Liver (tissue), 8 donors: ENCODE measurements at regions not wholly inside any gene's neighbourhood (a gene's known extent, or its start where the extent isn't known, plus 50 kb on each side); places are given as distances from the start of the nearest gene placed in this dataset.

Experiments
- DNase-seq: peaks from one replicate; pipeline ENCODE4 v3.0.0-alpha.2; 2017; ENCODE audit warnings: low spot score
- H3K27ac ChIP-seq, 2 donors: one replicate each; pipeline ENCODE4 v1.7.0; 2013; ENCODE audit warnings: inconsistent platforms in 2 of 2, low read length in 2 of 2, control low read depth in 1 of 2, low read depth in 1 of 2, mild to moderate bottlenecking in 1 of 2
- H3K27me3 ChIP-seq, 4 donors: one replicate each; pipeline versions ENCODE4 v1.6.1 to v1.7.0; 2013; ENCODE audit warnings: low read length in 3 of 4, inconsistent platforms in 1 of 4, mild to moderate bottlenecking in 1 of 4, moderate library complexity in 1 of 4; ENCODE audit not compliant: control insufficient read depth in 4 of 4, insufficient read depth in 4 of 4
- H3K36me3 ChIP-seq, 4 donors: one replicate each; pipeline versions ENCODE4 v1.6.1 to v1.7.0; 2013; ENCODE audit warnings: low read length in 3 of 4, mild to moderate bottlenecking in 3 of 4, low read depth in 1 of 4, moderate library complexity in 1 of 4; ENCODE audit not compliant: control insufficient read depth in 4 of 4, insufficient read depth in 3 of 4
- H3K4me1 ChIP-seq, 4 donors: one replicate each; pipeline versions ENCODE4 v1.6.1 to v1.7.0; 2013; ENCODE audit warnings: low read length in 3 of 4, mild to moderate bottlenecking in 3 of 4, moderate library complexity in 1 of 4; ENCODE audit not compliant: control insufficient read depth in 4 of 4, insufficient read depth in 4 of 4
- H3K4me3 ChIP-seq, 3 donors: one replicate each; pipeline versions ENCODE4 v1.6.1 to v1.7.0; 2013; ENCODE audit warnings: low read length in 3 of 3, control low read depth in 1 of 3, low read depth in 1 of 3, mild to moderate bottlenecking in 1 of 3
- H3K9ac ChIP-seq, 2 donors: one replicate each; pipeline ENCODE4 v1.7.0; 2013; ENCODE audit warnings: low read length in 2 of 2, mild to moderate bottlenecking in 2 of 2, moderate library complexity in 2 of 2, control low read depth in 1 of 2, low read depth in 1 of 2
- H3K9me3 ChIP-seq, 4 donors: one replicate each; pipeline versions ENCODE4 v1.6.1 to v1.7.0; 2013; ENCODE audit warnings: low read length in 3 of 4; ENCODE audit not compliant: control insufficient read depth in 4 of 4
- CTCF ChIP-seq: fragments of 150-350 bp; IDR thresholded peaks from 2 replicates; pipeline ENCODE4 v1.5.1; 2017; ENCODE audit warnings: improper control_type of control experiment, low read depth, low read length; ENCODE audit not compliant: missing input control
- EGR1 ChIP-seq, 2 donors: IDR thresholded peaks; 2 replicates each; pipeline ENCODE4 v1.6.1; 2016 to 2018; ENCODE audit warnings: antibody characterized with exemption in 2 of 2, low read depth in 2 of 2
- FOXA1 ChIP-seq: IDR thresholded peaks from 2 replicates; pipeline ENCODE4 v1.6.1; 2016; ENCODE audit warnings: antibody characterized with exemption
- FOXA2 ChIP-seq: IDR thresholded peaks from 2 replicates; pipeline ENCODE4 v1.6.1; 2016; ENCODE audit warnings: antibody characterized with exemption
- GABPA ChIP-seq, 2 donors: IDR thresholded peaks in 1 of 2; conservative IDR thresholded peaks in 1 of 2; 2 replicates each; pipeline ENCODE4 v1.6.1; 2016; ENCODE audit warnings: antibody characterized with exemption in 2 of 2, mild to moderate bottlenecking in 1 of 2, moderate library complexity in 1 of 2
- HNF4A ChIP-seq, 2 donors: conservative IDR thresholded peaks; 2 replicates each; pipeline ENCODE4 v1.6.1; 2016; ENCODE audit warnings: antibody characterized with exemption in 2 of 2, mild to moderate bottlenecking in 2 of 2
- HNF4G ChIP-seq: IDR thresholded peaks from 2 replicates; pipeline ENCODE4 v1.6.1; 2016; ENCODE audit warnings: antibody characterized with exemption
- JUND ChIP-seq, 2 donors: IDR thresholded peaks; 2 replicates each; pipeline ENCODE4 v1.6.1; 2016; ENCODE audit warnings: antibody characterized with exemption in 2 of 2
- MAX ChIP-seq: IDR thresholded peaks from 2 replicates; pipeline ENCODE4 v1.6.1; 2016; ENCODE audit warnings: antibody characterized with exemption
- NR2F2 ChIP-seq: IDR thresholded peaks from 2 replicates; pipeline ENCODE4 v1.6.1; 2016; ENCODE audit warnings: antibody characterized with exemption
- RAD21 ChIP-seq, 2 donors: IDR thresholded peaks; 2 replicates each; pipeline ENCODE4 v1.6.1; 2016; ENCODE audit warnings: antibody characterized with exemption in 2 of 2, mild to moderate bottlenecking in 2 of 2
- RXRA ChIP-seq, 2 donors: IDR thresholded peaks; 2 replicates each; pipeline ENCODE4 v1.6.1; 2017 to 2018; ENCODE audit warnings: antibody characterized with exemption in 2 of 2, mild to moderate bottlenecking in 1 of 2
- SP1 ChIP-seq: IDR thresholded peaks from 2 replicates; pipeline ENCODE4 v1.6.1; 2018; ENCODE audit warnings: antibody characterized with exemption, mild to moderate bottlenecking
- ZBTB33 ChIP-seq: IDR thresholded peaks from 2 replicates; pipeline ENCODE4 v1.6.1; 2016; ENCODE audit warnings: antibody characterized with exemption
- WGBS: extraction: QIAGEN DNeasy Blood & Tissue Kit; methylation state at CpG from one replicate; pipeline ENCODE4 v1.1.7; 2013; 5-methylcytosine and 5-hydroxymethylcytosine counted together
- TF ChIP-seq, protein P1 (sequence below): IDR thresholded peaks from 2 replicates; pipeline ENCODE4 v1.6.1; 2016; ENCODE audit warnings: antibody characterized with exemption, mild to moderate bottlenecking
- TF ChIP-seq, protein P2 (sequence below): IDR thresholded peaks from 2 replicates; pipeline ENCODE4 v1.6.1; 2016; ENCODE audit warnings: antibody characterized with exemption
- donor health status: healthy.
- donor health status: healthy.
- donor health status: healthy.
- donor health status: healthy.
- donor health status: healthy.

GRCh38 chr15:77768107-77768506 lies 135.4 kb upstream of the LINGO1 start:
- no peaks in the 10 kb centered on the region for H3K36me3 ChIP-seq
- no peaks in the 10 kb centered on the region for H3K4me1 ChIP-seq
- no peak for DNase-seq
- no peak overlapping the region for H3K9ac ChIP-seq
- no peaks in the 10 kb centered on the region for H3K9me3 ChIP-seq
- H3K27me3 ChIP-seq = peaks cover 0 to 5% (median 0%) of the 10 kb centered on the region in 4 donors
- H3K4me3 ChIP-seq = no peak overlapping the region
- WGBS = 52% methylated on average over 5 of the region's 5 CpGs
- H3K27ac ChIP-seq = no peak overlapping the region
- TF ChIP-seq FOXA1 (no peak), MAX (no peak), GABPA (IDR thresholded peaks at IDR 0.05 in 1 of 2, conservative IDR thresholded peaks at IDR 0.05 in 1 of 2) (no peak), SP1 (no peak), ZBTB33 (no peak), HNF4G (no peak), RXRA (IDR thresholded peaks at IDR 0.05) (no peak), CTCF (no peak), RAD21 (IDR thresholded peaks at IDR 0.05) (no peak), FOXA2 (no peak), JUND (IDR thresholded peaks at IDR 0.05) (no peak), HNF4A (conservative IDR thresholded peaks at IDR 0.05) (no peak)
- TF ChIP-seq, protein P1, sequence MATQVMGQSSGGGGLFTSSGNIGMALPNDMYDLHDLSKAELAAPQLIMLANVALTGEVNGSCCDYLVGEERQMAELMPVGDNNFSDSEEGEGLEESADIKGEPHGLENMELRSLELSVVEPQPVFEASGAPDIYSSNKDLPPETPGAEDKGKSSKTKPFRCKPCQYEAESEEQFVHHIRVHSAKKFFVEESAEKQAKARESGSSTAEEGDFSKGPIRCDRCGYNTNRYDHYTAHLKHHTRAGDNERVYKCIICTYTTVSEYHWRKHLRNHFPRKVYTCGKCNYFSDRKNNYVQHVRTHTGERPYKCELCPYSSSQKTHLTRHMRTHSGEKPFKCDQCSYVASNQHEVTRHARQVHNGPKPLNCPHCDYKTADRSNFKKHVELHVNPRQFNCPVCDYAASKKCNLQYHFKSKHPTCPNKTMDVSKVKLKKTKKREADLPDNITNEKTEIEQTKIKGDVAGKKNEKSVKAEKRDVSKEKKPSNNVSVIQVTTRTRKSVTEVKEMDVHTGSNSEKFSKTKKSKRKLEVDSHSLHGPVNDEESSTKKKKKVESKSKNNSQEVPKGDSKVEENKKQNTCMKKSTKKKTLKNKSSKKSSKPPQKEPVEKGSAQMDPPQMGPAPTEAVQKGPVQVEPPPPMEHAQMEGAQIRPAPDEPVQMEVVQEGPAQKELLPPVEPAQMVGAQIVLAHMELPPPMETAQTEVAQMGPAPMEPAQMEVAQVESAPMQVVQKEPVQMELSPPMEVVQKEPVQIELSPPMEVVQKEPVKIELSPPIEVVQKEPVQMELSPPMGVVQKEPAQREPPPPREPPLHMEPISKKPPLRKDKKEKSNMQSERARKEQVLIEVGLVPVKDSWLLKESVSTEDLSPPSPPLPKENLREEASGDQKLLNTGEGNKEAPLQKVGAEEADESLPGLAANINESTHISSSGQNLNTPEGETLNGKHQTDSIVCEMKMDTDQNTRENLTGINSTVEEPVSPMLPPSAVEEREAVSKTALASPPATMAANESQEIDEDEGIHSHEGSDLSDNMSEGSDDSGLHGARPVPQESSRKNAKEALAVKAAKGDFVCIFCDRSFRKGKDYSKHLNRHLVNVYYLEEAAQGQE = no peak
- TF ChIP-seq, protein P2, sequence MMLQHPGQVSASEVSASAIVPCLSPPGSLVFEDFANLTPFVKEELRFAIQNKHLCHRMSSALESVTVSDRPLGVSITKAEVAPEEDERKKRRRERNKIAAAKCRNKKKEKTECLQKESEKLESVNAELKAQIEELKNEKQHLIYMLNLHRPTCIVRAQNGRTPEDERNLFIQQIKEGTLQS = no peak

GRCh38 chr15:77764095-77764494 lies 131.4 kb upstream of the LINGO1 start:
- whole genome bisulfite sequencing = 68% methylated on average over 4 of the region's 4 CpGs
- Histone ChIP-seq H3K9me3 (no peaks in the 10 kb centered on the region), H3K9ac (no peak overlapping the region), H3K36me3 (no peaks in the 10 kb centered on the region), H3K4me3 (no peak overlapping the region), H3K4me1 (no peaks in the 10 kb centered on the region), H3K27me3 (peaks cover 0 to 2% (median 0%) of the 10 kb centered on the region in 4 donors), H3K27ac (no peak overlapping the region)
- TF ChIP-seq SP1 (no peak), CTCF (no peak), EGR1 (IDR thresholded peaks at IDR 0.05; ENCODE audit: low read depth in 2 of 2) (no peak), HNF4A (conservative IDR thresholded peaks at IDR 0.05) (no peak), JUND (IDR thresholded peaks at IDR 0.05) (no peak), GABPA (IDR thresholded peaks at IDR 0.05 in 1 of 2, conservative IDR thresholded peaks at IDR 0.05 in 1 of 2) (no peak), FOXA1 (no peak), NR2F2 (no peak)
- DNase-seq = no peak
